ENCODE measurements at regions not wholly inside any gene's neighbourhood (a gene's known extent, or its start where the extent isn't known, plus 50 kb on each side); places are given as distances from the start of the nearest gene placed in this dataset.
"Not testable (repeated sequence)": the region's sequence is repeated elsewhere in the genome, so short reads cannot be mapped to it uniquely, and the experiment has no call there.

DNA sequence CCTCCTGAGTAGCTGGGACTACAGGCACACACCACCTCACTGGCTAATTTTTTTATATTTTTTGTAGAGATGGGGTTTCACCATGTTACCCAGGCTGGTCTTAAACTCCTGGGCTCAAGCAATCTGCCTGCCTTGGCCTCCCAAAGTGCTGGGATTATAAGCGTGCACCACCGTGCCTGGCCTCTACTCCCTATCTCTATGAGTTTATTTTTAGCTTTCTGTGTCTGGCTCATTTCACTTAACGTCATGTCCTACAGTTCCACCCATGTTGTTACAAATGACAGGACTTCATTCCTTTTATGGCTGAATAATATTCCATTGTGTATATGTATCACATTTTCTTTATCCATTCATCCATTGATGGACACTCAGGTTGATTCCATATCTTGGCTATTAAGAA, 164.2 kb upstream of the ZNF648 start:
- not testable (repeated sequence) for FAIRE-seq

DNA sequence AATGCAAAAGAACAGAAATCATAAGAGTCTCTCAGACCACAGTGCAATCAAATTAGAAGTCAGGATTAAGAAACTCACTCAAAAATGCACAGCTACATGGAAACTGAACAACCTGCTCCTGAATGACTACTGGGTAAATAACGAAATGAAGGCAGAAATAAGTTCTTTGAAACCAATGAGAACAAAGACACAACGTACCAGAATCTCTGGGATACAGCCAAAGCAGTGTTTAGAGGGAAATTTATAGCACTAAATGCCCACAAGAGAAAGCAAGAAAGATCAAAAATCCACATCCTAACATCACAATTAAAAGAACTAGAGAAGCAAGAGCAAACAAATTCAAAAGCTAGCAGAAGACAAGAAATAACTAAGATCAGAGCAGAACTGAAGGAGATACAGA, 160.5 kb upstream of the ZNF648 start:
- FAIRE-seq: not testable (repeated sequence)

- FAIRE-seq: not testable (repeated sequence)
Measured at GRCh38 chr1:182221367-182221766, 159.9 kb upstream of the ZNF648 start.

DNA sequence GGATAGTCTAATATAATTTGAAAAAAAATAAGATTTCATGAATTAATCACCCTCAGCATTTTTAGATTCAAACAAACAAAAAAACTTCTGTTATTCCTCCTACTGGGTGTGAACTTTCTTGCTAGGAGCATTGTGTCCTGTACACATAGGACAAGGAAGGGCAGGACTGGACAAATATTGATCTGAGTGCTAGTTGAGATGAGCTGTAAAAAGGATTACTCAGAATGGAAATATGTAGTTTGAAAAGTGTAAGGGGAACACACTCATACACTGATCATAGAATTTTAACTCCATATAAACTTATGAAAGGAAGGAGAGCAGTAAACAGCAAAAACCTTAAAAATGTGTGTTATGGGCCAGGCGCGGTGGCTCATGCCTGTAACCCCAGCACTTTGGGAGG, 156.5 kb upstream of the ZNF648 start:
- no peak for FAIRE-seq

- no peak for FAIRE-seq
Measured at GRCh38 chr1:182217071-182217470, 155.6 kb upstream of the ZNF648 start.

DNA sequence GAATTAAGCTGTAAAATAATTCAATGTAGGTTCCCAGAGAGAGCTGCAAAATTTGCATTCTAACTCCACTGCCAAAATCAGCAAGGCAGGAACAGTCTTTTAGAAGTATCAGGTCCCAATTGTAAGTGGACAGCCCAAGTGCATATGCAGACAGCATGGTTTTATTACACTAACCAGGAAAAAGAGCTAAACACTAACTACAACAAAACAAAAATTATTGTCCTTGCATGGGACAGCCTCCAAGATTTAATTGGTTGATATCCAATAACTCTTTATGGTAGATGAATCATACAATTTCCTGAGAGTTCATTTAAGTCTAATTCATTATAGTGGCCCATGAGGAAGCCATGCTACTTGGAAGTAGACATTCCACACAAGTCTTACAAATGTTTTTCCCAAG, 154.3 kb upstream of the ZNF648 start:
- no peak for FAIRE-seq

DNA sequence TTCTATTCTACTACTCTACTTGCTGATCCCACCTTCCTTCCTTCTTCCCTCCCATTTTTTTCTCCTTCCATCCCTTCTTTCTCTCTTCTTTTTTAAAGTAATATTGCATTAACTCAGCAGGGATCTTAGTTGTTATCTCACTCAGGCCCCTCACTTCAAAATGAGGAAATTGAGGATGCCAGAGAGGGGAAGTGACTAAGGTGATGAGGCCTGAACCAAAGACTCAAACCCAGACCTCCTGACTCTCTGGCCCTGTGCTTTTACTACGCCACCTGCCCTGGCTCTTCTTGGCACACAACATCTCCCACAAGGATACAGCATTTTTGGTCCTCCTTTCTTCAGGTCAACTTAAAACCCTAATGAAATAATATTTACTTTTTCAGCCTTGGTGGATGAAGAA, 151.7 kb upstream of the ZNF648 start:
- FAIRE-seq: no peak

DNA sequence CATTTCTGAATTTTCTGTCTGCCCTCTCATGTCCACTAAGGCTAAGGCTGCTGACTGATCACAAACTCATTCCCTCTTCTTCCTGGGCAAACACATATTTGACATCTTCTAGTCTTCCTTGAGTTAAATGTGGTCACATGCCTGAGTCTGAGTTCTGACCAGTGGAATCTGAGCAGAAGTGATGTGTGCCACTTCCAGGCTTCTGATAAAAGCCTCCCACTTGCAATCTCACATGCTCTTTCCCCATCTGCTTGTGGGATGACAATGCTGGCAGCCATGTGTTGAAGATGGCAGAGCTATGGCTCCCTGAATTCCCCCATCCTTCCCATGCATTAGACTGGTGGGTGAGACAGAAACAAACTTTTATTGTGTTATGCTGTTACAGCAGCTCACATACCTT, 149.9 kb upstream of the ZNF648 start:
- FAIRE-seq: no peak

GRCh38 chr1:182210417-182210816, 148.9 kb upstream of the ZNF648 start:
- FAIRE-seq: no peak

GRCh38 chr1:182207300-182207699, 145.8 kb upstream of the ZNF648 start:
- no peak for FAIRE-seq

- no peak for FAIRE-seq
Measured at GRCh38 chr1:182206626-182207239, 145.2 kb upstream of the ZNF648 start.

GRCh38 chr1:182205351-182206022, 144.0 kb upstream of the ZNF648 start:
- no peak for FAIRE-seq

GRCh38 chr1:182203191-182203875, 141.8 kb upstream of the ZNF648 start:
- peak; percentile 31 for FAIRE-seq

DNA sequence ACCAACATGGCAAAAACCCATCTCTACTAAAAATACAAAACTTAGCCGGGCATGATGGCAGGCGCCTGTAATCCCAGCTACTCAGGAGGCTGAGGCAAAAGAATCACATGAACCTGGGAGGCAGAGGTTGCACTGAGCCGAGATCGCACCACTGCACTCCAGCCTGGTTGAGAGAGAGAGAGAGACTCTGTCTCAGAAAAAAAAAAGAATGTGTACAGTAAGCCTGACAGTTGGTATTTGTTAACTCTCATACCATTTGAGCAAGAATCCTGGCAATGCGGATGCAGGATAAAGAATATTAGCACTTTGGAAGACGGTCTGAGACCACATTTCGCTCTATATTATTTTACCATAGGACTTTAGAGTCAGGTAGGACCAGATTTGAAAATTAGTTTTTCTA, 140.0 kb upstream of the ZNF648 start:
- FAIRE-seq: not testable (repeated sequence)

GRCh38 chr1:182200025-182200812, 138.7 kb upstream of the ZNF648 start:
- FAIRE-seq: no peak

GRCh38 chr1:182198006-182198605, 136.6 kb upstream of the ZNF648 start:
- no peak for FAIRE-seq

DNA sequence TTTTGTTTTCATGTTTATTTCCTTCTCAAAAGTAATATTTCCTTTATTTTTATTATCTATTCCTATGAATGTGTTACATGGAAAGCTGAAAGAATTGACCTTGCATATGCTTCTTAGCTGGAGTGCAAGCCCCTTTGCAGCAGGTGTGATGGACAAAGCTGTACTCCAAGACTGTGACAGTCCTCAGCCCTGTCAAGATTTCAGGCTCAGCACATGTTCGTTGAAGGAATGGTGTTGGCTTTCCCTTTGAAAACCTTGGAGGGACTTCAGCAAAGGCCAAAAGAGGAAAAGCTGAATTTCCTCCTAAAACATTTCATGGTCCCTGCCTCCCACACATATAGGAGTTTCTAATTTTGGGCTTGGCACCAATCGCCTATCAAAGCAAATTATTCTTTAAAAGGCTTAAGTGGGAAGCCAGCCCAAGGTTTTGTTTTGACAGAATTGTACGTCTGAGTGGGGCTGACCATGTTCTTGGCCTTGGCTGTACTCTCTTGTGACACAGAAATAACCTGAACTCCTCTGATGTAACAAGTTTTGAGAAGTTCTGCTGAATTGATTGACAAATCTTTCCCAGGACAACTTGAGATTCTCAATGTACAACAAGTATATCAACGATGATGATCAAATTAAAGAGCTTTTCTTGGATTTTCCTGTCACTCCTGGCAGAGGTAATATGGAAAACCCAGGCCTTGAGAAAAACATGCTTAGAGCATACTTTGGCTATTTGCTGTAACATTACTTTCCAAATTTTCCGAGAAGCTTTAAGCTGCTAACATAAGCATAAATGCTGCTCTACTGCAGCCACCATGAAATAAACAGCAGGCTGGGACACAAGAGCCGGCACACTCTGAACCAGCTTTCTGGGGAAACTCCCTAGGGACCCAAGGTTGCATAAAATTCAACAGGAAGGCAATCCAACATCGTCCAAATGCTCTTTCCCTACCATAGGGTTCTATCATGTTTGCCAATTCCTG, 135.7 kb upstream of the ZNF648 start:
- no peak for FAIRE-seq

DNA sequence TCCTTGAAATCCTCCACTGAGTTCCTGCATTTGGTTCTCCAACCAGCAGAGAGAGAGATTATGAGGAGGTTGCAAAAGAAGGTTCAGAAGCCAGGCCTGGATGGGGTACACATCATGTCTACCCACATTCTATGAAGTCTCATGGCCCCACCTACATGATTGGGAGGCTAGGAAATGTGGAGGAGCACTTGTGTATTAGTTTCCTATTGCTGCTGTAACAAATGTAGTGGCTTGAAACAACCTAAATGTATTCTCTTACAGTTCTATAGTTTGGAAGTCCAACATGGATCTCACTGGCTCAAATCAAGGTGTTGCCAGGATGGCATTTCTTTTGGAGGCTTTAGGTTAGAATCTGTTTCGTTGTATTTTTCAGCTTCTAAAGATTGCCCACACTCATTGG, 134.2 kb upstream of the ZNF648 start:
- no peak for FAIRE-seq

DNA sequence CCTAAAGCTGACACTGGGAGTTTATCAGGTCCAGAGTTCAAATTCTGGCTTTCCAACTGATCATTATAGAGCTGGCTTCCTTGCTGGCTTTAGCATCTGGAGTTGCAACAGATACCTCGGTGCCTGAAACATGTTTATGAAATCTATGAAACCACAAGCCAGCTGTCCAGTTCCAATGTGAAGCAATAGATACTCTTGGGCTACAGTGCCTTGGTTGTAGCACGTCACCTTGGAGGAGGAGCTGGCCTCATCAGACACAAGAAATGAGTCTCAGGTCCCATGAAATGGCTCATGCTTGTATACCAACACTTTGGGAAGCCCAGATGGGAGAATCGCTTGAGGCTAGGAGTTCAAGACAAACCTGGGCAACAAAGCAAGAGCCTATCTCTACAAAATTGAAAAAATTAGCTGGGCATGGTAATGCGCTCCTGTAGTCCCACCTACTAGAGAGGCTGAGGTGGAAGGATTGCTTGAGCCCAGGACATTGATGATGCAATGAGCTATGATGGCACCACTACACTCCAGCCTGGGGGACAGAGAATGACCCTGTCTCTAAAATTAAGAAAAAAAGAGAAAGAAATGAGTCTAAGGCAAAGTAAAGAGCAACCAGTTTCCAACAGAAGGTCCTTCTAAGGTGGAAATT, 132.5 kb upstream of the ZNF648 start:
- FAIRE-seq: no peak

DNA sequence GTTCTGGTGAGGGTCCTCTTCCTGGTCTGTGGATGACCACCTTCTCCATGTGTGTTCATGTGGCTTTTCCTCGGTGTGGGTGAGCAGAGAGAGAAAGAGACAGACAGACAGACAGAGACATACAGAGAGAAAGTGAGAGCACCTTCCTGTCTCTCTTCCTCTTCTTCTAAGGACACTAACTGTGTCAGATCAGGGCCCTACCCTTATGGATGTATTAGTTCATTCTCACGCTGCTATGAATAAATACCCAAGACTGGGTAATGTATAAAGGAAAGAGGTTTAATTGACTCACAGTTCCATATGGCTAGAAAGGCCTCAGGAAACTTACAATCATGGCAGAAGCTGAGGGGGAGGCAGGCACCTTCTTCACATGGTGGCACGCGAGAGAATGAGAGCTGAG, 131.5 kb upstream of the ZNF648 start:
- no peak for FAIRE-seq

GRCh38 chr1:182192215-182192614, 130.7 kb upstream of the ZNF648 start:
- FAIRE-seq: no peak

All from TTC549 (cell line).